ENCODE measurements at regions not wholly inside any gene's neighbourhood (a gene's known extent, or its start where the extent isn't known, plus 50 kb on each side); places are given as distances from the start of the nearest gene placed in this dataset.
A peak's percentile ranks its signal among the peaks of the same experiment; 100 is the strongest.

- TF ChIP-seq ADNP (tag; IDR thresholded peaks at IDR 0.05) (0 out of 2 replicates have a peak, but pooled peaks have one; percentile 36), CREB1 (IDR thresholded peaks at IDR 0.05) (peak; percentile 62; the same call in 1 of the 2 replicates), CREB1 (CRISPR knock-in tag; IDR thresholded peaks at IDR 0.05) (peak; percentile 44; the same call in 1 of the 2 replicates), RFX1 (IDR thresholded peaks at IDR 0.05) (no peak), ZNF79 (CRISPR knock-in tag; IDR thresholded peaks at IDR 0.05; ENCODE audit: low read depth) (peak; percentile 79; the same call in 1 of the 2 replicates), ELF4 (CRISPR knock-in tag; IDR thresholded peaks at IDR 0.05) (peak; percentile 33; the same call in 1 of the 2 replicates), ZFP91 (CRISPR knock-in tag; IDR thresholded peaks at IDR 0.05) (no peak), CGGBP1 (CRISPR knock-in tag; IDR thresholded peaks at IDR 0.05) (no peak), CREM (IDR thresholded peaks at IDR 0.05; ENCODE audit: low read depth) (peak; percentile 75), CEBPG (CRISPR knock-in tag; IDR thresholded peaks at IDR 0.05) (no peak), CEBPG (tag; conservative IDR thresholded peaks at IDR 0.05 in 1 of 2, IDR thresholded peaks at IDR 0.05 in 1 of 2) (peak in 1 of 2 experiments; percentile 15; a peak in 1 of 4 replicates), ZNF324 (CRISPR knock-in tag; IDR thresholded peaks at IDR 0.05) (0 out of 2 replicates have a peak, but pooled peaks have one; percentile 13), ZNF197 (CRISPR knock-in tag; IDR thresholded peaks at IDR 0.05; ENCODE audit: low read depth) (peak; percentile 77), HDAC8 (tag; IDR thresholded peaks at IDR 0.05) (peak; percentile 77), RAD51 (IDR thresholded peaks at IDR 0.05; ENCODE audit: borderline replicate concordance, low read depth) (peak; percentile 60), VEZF1 (CRISPR knock-in tag; IDR thresholded peaks at IDR 0.05) (peak; percentile 60), NFRKB (IDR thresholded peaks at IDR 0.05; ENCODE audit: low read depth) (0 out of 2 replicates have a peak, but pooled peaks have one; percentile 49), E2F8 (IDR thresholded peaks at IDR 0.05; ENCODE audit: low read depth, partially characterized antibody) (no peak), ZNF830 (CRISPR knock-in tag; IDR thresholded peaks at IDR 0.05) (no peak), CTBP1 (IDR thresholded peaks at IDR 0.05; ENCODE audit: borderline replicate concordance) (peak; percentile 72), NR2C2 (CRISPR knock-in tag; IDR thresholded peaks at IDR 0.05) (peak; percentile 93), NR2C2 (tag; IDR thresholded peaks at IDR 0.05) (peak; percentile 97)
These were observed 74.2 kb downstream of the CD164 start (continued) for GRCh38 chr6:109308018-109308492.

Data from K562 (cell line).